K562 (cell line): ENCODE measurements at regions not wholly inside any gene's neighbourhood (a gene's known extent, or its start where the extent isn't known, plus 50 kb on each side); places are given as distances from the start of the nearest gene placed in this dataset.

Experiments
- ATAC-seq: fragments of 200-7000 bp; cut with Tn5 transposase; 3 replicates; pipeline ENCODE4 v1.9.1; 2020; ENCODE audit warnings: moderate library complexity
- BruUV-seq: library from RNA; stranded (reverse); fragments of 400-500 nt; replicated peaks from 2 replicates; lab custom pipeline; 2021; lab: Mats Ljungman, UMichigan
- CTCF ChIA-PET: fragments of 300-600 bp; formaldehyde crosslinking; extraction: SDS; loops from one replicate; lab custom pipeline; 2021; ENCODE audit warnings: low intra/inter-chr PET ratio; lab: Yijun Ruan, JAX
- POLR2A ChIA-PET: fragments of 300-600, 350-650 bp; sonication (Branson Sonifier 250); formaldehyde crosslinking; extraction: SDS; loops from one replicate; lab custom pipeline; 2021; ENCODE audit warnings: antibody characterized with exemption, inconsistent platforms; lab: Yijun Ruan, JAX
- DNase-seq, 4 experiments: peaks; one replicate each; pipeline versions ENCODE4 v3.0.0 to v3.0.0-alpha.2; 2011 to 2018; ENCODE audit warnings: low spot score in 3 of 4, mixed read lengths in 3 of 4; ENCODE audit errors: extremely low read depth in 1 of 4
- FAIRE-seq: peaks from 2 replicates; lab custom pipeline; 2011; peaks lifted over from hg19 to GRCh38; lab: Jason Lieb, UNC
- H2AFZ ChIP-seq: 2 replicates; pipeline ENCODE4 v1.6.0; 2011; ENCODE audit warnings: low read depth, low read length, control low read depth, inconsistent platforms
- H3K27ac ChIP-seq: fragments of 200-600 bp; 3 replicates; pipeline ENCODE4 v1.8.0; 2011; ENCODE audit warnings: low read depth, mild to moderate bottlenecking, control low read depth, inconsistent platforms, low read length, moderate library complexity, mixed read lengths; ENCODE audit errors: extremely low read depth
- H3K27me3 ChIP-seq, 2 experiments: fragments of 300-600 bp in 1 of 2; 2 replicates in 1 of 2; 3 replicates in 1 of 2; pipeline versions ENCODE4 v1.6.0 to v1.8.0; 2011; ENCODE audit warnings: inconsistent platforms in 2 of 2, low read length in 2 of 2, mild to moderate bottlenecking in 1 of 2, mixed read lengths in 1 of 2, moderate library complexity in 1 of 2; ENCODE audit not compliant: control insufficient read depth in 2 of 2, insufficient read depth in 2 of 2
- H3K36me3 ChIP-seq: fragments of 300-600 bp; 3 replicates; pipeline ENCODE4 v1.8.0; 2011; ENCODE audit warnings: mild to moderate bottlenecking, low read length, inconsistent platforms; ENCODE audit not compliant: control insufficient read depth, insufficient read depth
- H3K4me1 ChIP-seq, 2 experiments: fragments of 200-600 bp in 1 of 2; replicated peaks in 1 of 2; 2 replicates in 1 of 2; 3 replicates in 1 of 2; pipeline versions ENCODE4 v1.5.1 to v1.8.0; 2011; ENCODE audit warnings: inconsistent platforms in 2 of 2, low read length in 2 of 2, mild to moderate bottlenecking in 1 of 2, mixed read lengths in 1 of 2, moderate library complexity in 1 of 2; ENCODE audit not compliant: control insufficient read depth in 2 of 2, insufficient read depth in 2 of 2
- H3K4me2 ChIP-seq: 2 replicates; pipeline ENCODE4 v1.6.1; 2011; ENCODE audit warnings: low read length, control low read depth, inconsistent platforms, mixed read lengths; ENCODE audit not compliant: insufficient read depth
- H3K4me3 ChIP-seq: fragments of 200-600 bp; sonication (generic), shearing (Covaris generic); 2 replicates; pipeline ENCODE4 v1.5.1; 2016; ENCODE audit warnings: control low read depth, inconsistent platforms
- H3K79me2 ChIP-seq: fragments of 200-600 bp; 3 replicates; pipeline ENCODE4 v1.8.0; 2011; ENCODE audit warnings: low read length, inconsistent platforms; ENCODE audit not compliant: control insufficient read depth, insufficient read depth
- H3K9ac ChIP-seq, 2 experiments: 2 replicates each; pipeline versions ENCODE4 v1.6.0 to v1.6.1; 2011; ENCODE audit warnings: low read depth in 2 of 2, low read length in 2 of 2, control low read depth in 1 of 2, inconsistent platforms in 1 of 2, mild to moderate bottlenecking in 1 of 2, mixed read lengths in 1 of 2; ENCODE audit not compliant: insufficient read depth in 1 of 2
- H3K9me1 ChIP-seq: one replicate; pipeline ENCODE4 v1.6.0; 2011; ENCODE audit warnings: inconsistent platforms, mild to moderate bottlenecking, low read length, moderate library complexity; ENCODE audit not compliant: control insufficient read depth, insufficient read depth
- H3K9me3 ChIP-seq: replicated peaks from 2 replicates; pipeline ENCODE4 v1.5.1; 2011; ENCODE audit warnings: low read depth, low read length, inconsistent platforms; ENCODE audit not compliant: control insufficient read depth, insufficient read depth
- H4K20me1 ChIP-seq: replicated peaks from 2 replicates; pipeline ENCODE4 v1.6.1; 2011; ENCODE audit warnings: low read length, inconsistent platforms, mixed read lengths; ENCODE audit not compliant: control insufficient read depth, insufficient read depth
- CREM ChIP-seq: IDR thresholded peaks from 2 replicates; pipeline ENCODE4 v1.6.1; 2014; ENCODE audit warnings: antibody characterized with exemption, low read depth
- EWSR1 ChIP-seq: fragments of 450-650 bp; IDR thresholded peaks from 2 replicates; pipeline ENCODE4 v1.6.1; 2018; ENCODE audit warnings: borderline replicate concordance, mild to moderate bottlenecking, low read depth, moderate library complexity; ENCODE audit not compliant: partially characterized antibody
- NFE2L1 ChIP-seq: fragments of 450-650 bp; IDR thresholded peaks from 2 replicates; pipeline ENCODE4 v1.6.1; 2016; ENCODE audit warnings: missing genetic modification characterization, low read depth, mild to moderate bottlenecking, missing compliant biosample characterization, moderate library complexity, borderline replicate concordance
- NONO ChIP-seq, 2 experiments: fragments of 200-400 bp in 1 of 2; fragments of 450-650 bp in 1 of 2; formaldehyde crosslinking in 1 of 2; IDR thresholded peaks; 2 replicates each; pipeline ENCODE4 v1.6.1; 2017; ENCODE audit warnings: low read depth in 2 of 2, mild to moderate bottlenecking in 2 of 2, moderate library complexity in 2 of 2, low read length in 1 of 2
- PHF8 ChIP-seq: fragments of 200-600 bp; sonication (generic); IDR thresholded peaks from 2 replicates; pipeline ENCODE4 v1.6.1; 2012; ENCODE audit warnings: mixed run types, mild to moderate bottlenecking, inconsistent platforms, low read length, moderate library complexity, borderline replicate concordance
- RBM22 ChIP-seq: fragments of 200-400 bp; formaldehyde crosslinking; IDR thresholded peaks from 2 replicates; pipeline ENCODE4 v1.6.1; 2018; ENCODE audit warnings: low read length, low read depth; ENCODE audit not compliant: poor library complexity, severe bottlenecking
- RFX1 ChIP-seq: fragments of 450-650 bp; IDR thresholded peaks from 2 replicates; pipeline ENCODE4 v1.6.1; 2016; ENCODE audit warnings: mild to moderate bottlenecking, moderate library complexity
- SRSF3 ChIP-seq: fragments of 200-400 bp; formaldehyde crosslinking; IDR thresholded peaks from 2 replicates; pipeline ENCODE4 v1.6.1; 2016; ENCODE audit warnings: mild to moderate bottlenecking, low read length, moderate library complexity; ENCODE audit not compliant: insufficient read depth
- TAF7 ChIP-seq: fragments of 450-650 bp; IDR thresholded peaks from 2 replicates; pipeline ENCODE4 v1.6.1; 2016; ENCODE audit warnings: missing genetic modification characterization, missing compliant biosample characterization
- ZNF146 ChIP-seq: IDR thresholded peaks from one replicate; pipeline ENCODE4 v1.6.1; 2018; ENCODE audit warnings: missing compliant biosample characterization; ENCODE audit not compliant: unreplicated experiment
- ZNF174 ChIP-seq: fragments of 250-450 bp; sonication (Bioruptor Pico); IDR thresholded peaks from 2 replicates; pipeline ENCODE4 v1.4.0; 2020; ENCODE audit warnings: mild to moderate bottlenecking
- ZNF695 ChIP-seq: fragments of 450-650 bp; formaldehyde crosslinking; IDR thresholded peaks from 2 replicates; pipeline ENCODE4 v1.4.0; 2020; ENCODE audit warnings: mild to moderate bottlenecking, moderate library complexity
- ZNF77 ChIP-seq: fragments of 250-450 bp; sonication (Bioruptor Pico); IDR thresholded peaks from 2 replicates; pipeline ENCODE4 v1.5.0; 2020
- WGBS: fragments of 100-300 bp; shearing (Covaris generic); methylation state at CpG from one replicate; pipeline ENCODE4 v1.1.6; 2016; ENCODE audit warnings: low coverage, mixed read lengths; ENCODE audit not compliant: insufficient coverage; ENCODE audit errors: missing lambda C conversion rate; 5-methylcytosine and 5-hydroxymethylcytosine counted together
- in situ Hi-C: fragments of 300-500 bp; cut with MboI; formaldehyde crosslinking; loops from 4 replicates; pipeline ENCODE4 v1.15.0; 2018; ENCODE audit warnings: inconsistent platforms, mixed read lengths
- intact Hi-C: fragments of 100-400 bp; cut with micrococcal nuclease; formaldehyde crosslinking; loops from 2 replicates; pipeline ENCODE4 v1.14.2; 2022
- TF ChIP-seq, protein P1 (sequence below): IDR thresholded peaks from 2 replicates; pipeline ENCODE4 v1.6.1; 2014; ENCODE audit warnings: antibody characterized with exemption
- TF ChIP-seq, protein P2 (sequence below): fragments of 250-450 bp; sonication (Bioruptor Pico); IDR thresholded peaks from 2 replicates; pipeline ENCODE4 v1.8.0; 2022; ENCODE audit warnings: moderate library complexity, mild to moderate bottlenecking, inconsistent platforms

DNA sequence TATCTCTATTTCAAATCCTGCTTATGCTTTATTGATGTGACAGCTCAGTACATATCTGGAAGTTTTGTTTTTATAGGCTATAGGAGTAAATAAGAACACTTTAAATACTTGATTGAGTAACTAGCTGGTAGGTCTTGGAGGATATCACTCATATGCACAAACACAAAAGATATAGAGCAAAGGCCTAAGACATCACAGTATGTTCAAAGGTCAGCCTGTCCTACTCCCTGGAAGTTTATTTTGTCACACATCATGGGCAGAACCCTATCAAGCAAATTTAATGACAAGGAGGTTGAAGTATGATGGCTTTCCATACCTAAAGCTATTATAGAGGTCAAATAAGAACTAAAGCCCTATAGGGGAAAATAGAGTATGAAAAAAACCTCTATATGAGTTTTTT is 70.0 kb upstream of the MS4A8 start:
- ATAC-seq (no peak), DNase-seq (no peak), FAIRE-seq (no peak)
- Histone ChIP-seq H3K79me2 (no peaks in the 10 kb centered on the region), H3K9me1 (no peaks in the 10 kb centered on the region), H3K4me3 (no peak overlapping the region), H3K9ac (no peak overlapping the region), H3K36me3 (no peaks in the 10 kb centered on the region), H3K27ac (no peak overlapping the region), H2AFZ (no peak overlapping the region), H3K9me3 (no peaks in the 10 kb centered on the region), H4K20me1 (no peaks in the 10 kb centered on the region), H3K27me3 (no peaks in the 10 kb centered on the region), H3K4me2 (no peak overlapping the region), H3K4me1 (no peaks in the 10 kb centered on the region)
- intact Hi-C loops: no loop called here
- CTCF ChIA-PET: no interaction called here
- in situ Hi-C loops: no loop called here
- no TSS peak for BruUV-seq
- POLR2A ChIA-PET: no interaction called here
- TF ChIP-seq TAF7: no peak

DNA sequence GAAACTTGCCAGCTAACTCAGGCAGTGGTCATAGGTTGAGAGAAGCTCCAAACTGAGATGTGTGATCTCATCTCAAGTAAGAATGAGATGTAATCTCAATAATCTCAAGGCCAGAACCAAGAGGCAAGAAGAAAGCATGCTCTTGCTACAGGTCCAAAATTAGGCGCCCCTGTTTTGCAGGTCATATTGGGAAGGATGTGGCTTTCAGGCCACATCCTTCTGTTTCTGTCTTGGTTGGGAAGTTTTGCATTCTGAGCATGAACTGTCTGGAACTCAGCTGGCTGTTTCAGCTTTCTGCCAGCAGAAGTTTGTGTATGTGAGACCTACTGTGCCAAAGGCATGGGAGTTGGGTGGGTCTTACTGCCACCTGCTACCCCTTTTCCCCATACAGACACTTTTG is 67.5 kb upstream of the MS4A8 start:
- Histone ChIP-seq H3K27ac (no peak overlapping the region), H3K27me3 (no peaks in the 10 kb centered on the region), H3K9me1 (no peaks in the 10 kb centered on the region), H3K4me3 (no peak overlapping the region), H3K9me3 (no peaks in the 10 kb centered on the region), H3K4me1 (no peaks in the 10 kb centered on the region), H3K36me3 (no peaks in the 10 kb centered on the region), H3K4me2 (no peak overlapping the region), H3K9ac (no peak overlapping the region), H3K79me2 (no peaks in the 10 kb centered on the region), H2AFZ (no peak overlapping the region), H4K20me1 (no peaks in the 10 kb centered on the region)
- no peak for FAIRE-seq
- no peak for ATAC-seq
- BruUV-seq: no TSS peak
- TF ChIP-seq EWSR1: no peak
- no peak for TF ChIP-seq NONO (IDR thresholded peaks at IDR 0.05; ENCODE audit: low read depth in 2 of 2, low read length in 1 of 2)
- no peak for TF ChIP-seq ZNF174 (CRISPR knock-in tag)
- no peak for TF ChIP-seq NFE2L1
- TF ChIP-seq SRSF3: no peak
- TF ChIP-seq ZNF77 (CRISPR knock-in tag): no peak
- TF ChIP-seq RBM22: no peak
- TF ChIP-seq CREM: no peak
- TF ChIP-seq, protein P1, sequence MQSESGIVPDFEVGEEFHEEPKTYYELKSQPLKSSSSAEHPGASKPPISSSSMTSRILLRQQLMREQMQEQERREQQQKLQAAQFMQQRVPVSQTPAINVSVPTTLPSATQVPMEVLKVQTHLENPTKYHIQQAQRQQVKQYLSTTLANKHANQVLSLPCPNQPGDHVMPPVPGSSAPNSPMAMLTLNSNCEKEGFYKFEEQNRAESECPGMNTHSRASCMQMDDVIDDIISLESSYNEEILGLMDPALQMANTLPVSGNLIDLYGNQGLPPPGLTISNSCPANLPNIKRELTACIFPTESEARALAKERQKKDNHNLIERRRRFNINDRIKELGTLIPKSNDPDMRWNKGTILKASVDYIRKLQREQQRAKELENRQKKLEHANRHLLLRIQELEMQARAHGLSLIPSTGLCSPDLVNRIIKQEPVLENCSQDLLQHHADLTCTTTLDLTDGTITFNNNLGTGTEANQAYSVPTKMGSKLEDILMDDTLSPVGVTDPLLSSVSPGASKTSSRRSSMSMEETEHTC: no peak
- TF ChIP-seq ZNF695 (CRISPR knock-in tag): no peak
- TF ChIP-seq, protein P2, sequence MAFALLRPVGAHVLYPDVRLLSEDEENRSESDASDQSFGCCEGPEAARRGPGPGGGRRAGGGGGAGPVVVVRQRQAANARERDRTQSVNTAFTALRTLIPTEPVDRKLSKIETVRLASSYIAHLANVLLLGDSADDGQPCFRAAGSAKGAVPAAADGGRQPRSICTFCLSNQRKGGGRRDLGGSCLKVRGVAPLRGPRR: no peak
- TF ChIP-seq RFX1: no peak
- no peak for TF ChIP-seq ZNF146 (CRISPR knock-in tag)
- TF ChIP-seq PHF8: no peak
- CTCF ChIA-PET: no interaction called here
- POLR2A ChIA-PET: no interaction called here
- DNase-seq: no peak
- in situ Hi-C loops: no loop called here
- 0% methylated on average over 1 of the region's 1 CpG for WGBS
- intact Hi-C loops: no loop called here
